Naive B cell (primary cell): ENCODE measurements at regions not wholly inside any gene's neighbourhood (a gene's known extent, or its start where the extent isn't known, plus 50 kb on each side); places are given as distances from the start of the nearest gene placed in this dataset.
"Not testable (repeated sequence)": the region's sequence is repeated elsewhere in the genome, so short reads cannot be mapped to it uniquely, and the experiment has no call there.

Experiments
- ATAC-seq, 2 donors: fragments of 150-1000 bp; cut with Tn5 transposase; 2 replicates each; pipeline ENCODE4 v1.10.0; 2021; ENCODE audit warnings: low read depth in 2 of 2, mild to moderate bottlenecking in 2 of 2, moderate library complexity in 2 of 2
- DNase-seq: peaks from one replicate; pipeline ENCODE4 v3.0.0; 2022
- H3K27ac Mint-ChIP-seq, 6 donors: one replicate each; pipeline ENCODE4 v1.8.0; 2020 to 2022; ENCODE audit warnings: mild to moderate bottlenecking in 6 of 6, mixed read lengths in 6 of 6, moderate library complexity in 5 of 6, inconsistent platforms in 2 of 6
- H3K27me3 Mint-ChIP-seq, 3 donors: one replicate each; pipeline ENCODE4 v1.8.0; 2021 to 2022; ENCODE audit warnings: mixed read lengths in 3 of 3, mild to moderate bottlenecking in 1 of 3
- H3K36me3 Mint-ChIP-seq, 2 donors: one replicate each; pipeline ENCODE4 v1.8.0; 2020 to 2022; ENCODE audit warnings: mixed read lengths in 2 of 2, inconsistent platforms in 1 of 2, mild to moderate bottlenecking in 1 of 2
- H3K4me1 Mint-ChIP-seq, 3 donors: one replicate each; pipeline ENCODE4 v1.8.0; 2020 to 2022; ENCODE audit warnings: mixed read lengths in 3 of 3, inconsistent platforms in 1 of 3, mild to moderate bottlenecking in 1 of 3, moderate library complexity in 1 of 3
- H3K4me3 Mint-ChIP-seq, 8 donors: one replicate each; pipeline ENCODE4 v1.8.0; 2020 to 2022; ENCODE audit warnings: mild to moderate bottlenecking in 8 of 8, mixed read lengths in 8 of 8, moderate library complexity in 8 of 8, inconsistent platforms in 2 of 8
- H3K9me3 Mint-ChIP-seq, 7 donors: one replicate each; pipeline ENCODE4 v1.8.0; 2020 to 2022; ENCODE audit warnings: mixed read lengths in 7 of 7, mild to moderate bottlenecking in 5 of 7, inconsistent platforms in 2 of 7, moderate library complexity in 1 of 7

DNA sequence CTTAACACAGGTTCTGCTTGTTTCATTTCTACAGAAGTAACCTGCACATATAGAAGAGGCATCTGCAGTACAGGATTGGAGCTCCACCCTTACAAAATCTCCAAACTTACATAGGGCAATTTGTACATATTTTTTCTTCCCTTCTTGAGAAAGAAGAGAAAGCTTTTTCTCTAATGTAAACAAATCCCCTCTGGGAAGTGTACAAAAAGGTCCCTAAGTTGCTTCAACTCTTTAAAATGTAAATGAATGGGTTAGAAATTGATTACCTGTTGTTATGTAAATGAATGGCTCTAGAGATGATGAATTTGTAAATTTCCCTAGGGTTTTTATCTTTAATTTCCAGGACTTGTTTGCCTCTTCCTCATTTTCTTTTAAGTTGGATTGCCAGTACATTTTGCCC lies 1183.7 kb downstream of the MRPL39 start:
- ATAC-seq (no peak), DNase-seq (no peak)
- peaks cover 0 to 9% (median 2%) of the 10 kb centered on the region in 7 donors for H3K9me3 Mint-ChIP-seq
- H3K27ac Mint-ChIP-seq: no peak overlapping the region
- H3K4me3 Mint-ChIP-seq: no peak overlapping the region
- no peaks in the 10 kb centered on the region for H3K27me3 Mint-ChIP-seq
- H3K36me3 Mint-ChIP-seq: peaks cover 2 to 7% of the 10 kb centered on the region in 2 donors
- H3K4me1 Mint-ChIP-seq: peaks cover 12 to 25% (median 14%) of the 10 kb centered on the region in 3 donors

DNA sequence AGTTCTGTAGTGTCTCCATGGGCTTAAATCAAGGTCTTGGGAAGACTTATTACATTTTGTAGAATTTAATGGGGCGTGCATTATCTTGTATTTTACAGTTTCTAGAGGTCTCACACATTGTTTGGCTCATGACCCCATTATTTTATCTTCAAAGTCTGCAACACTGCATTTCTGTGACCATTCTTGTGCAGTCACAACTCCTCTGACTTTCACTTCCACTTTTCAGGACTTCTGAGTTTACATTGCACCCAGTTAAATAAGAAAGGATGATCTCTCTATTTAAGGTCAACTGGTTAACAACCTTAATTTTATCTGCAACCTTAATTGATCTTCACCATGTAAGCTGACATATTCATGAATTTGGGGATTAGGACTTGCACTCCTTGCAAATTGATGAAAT lies 1186.6 kb downstream of the MRPL39 start:
- H3K4me3 Mint-ChIP-seq: no peak overlapping the region
- peak; percentile 72 to 81 for ATAC-seq
- peaks cover 0 to 9% (median 4%) of the 10 kb centered on the region in 7 donors for H3K9me3 Mint-ChIP-seq
- peaks cover 9 to 22% (median 14%) of the 10 kb centered on the region in 3 donors for H3K4me1 Mint-ChIP-seq
- DNase-seq: peak; percentile 10
- peaks cover 0 to 7% of the 10 kb centered on the region in 2 donors for H3K36me3 Mint-ChIP-seq
- H3K27me3 Mint-ChIP-seq: no peaks in the 10 kb centered on the region
- no peak overlapping the region for H3K27ac Mint-ChIP-seq

DNA sequence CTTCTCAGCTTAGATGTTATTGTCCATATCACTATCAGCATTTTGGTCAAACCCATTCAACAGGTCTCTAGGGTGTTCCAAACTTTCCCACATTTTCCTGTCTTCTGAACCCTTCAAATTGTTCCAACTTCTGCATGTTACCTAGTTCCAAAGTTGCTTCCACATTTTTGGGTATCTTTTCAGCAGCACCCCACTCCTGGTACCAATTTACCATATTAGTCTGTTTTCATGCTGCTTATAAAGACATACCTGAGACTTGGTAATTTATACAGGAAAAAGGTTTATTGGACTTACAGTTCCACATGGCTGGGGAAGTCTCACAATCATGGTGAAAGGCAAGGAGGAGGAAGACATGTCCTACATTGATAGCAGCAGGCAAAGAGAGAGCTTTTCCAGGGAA lies 1187.6 kb downstream of the MRPL39 start:
- not testable (repeated sequence) for H3K27me3 Mint-ChIP-seq, H3K9me3 Mint-ChIP-seq, H3K36me3 Mint-ChIP-seq, H3K4me3 Mint-ChIP-seq, ATAC-seq, DNase-seq
- H3K27ac Mint-ChIP-seq: peak overlapping the region in 1 of 6 donors; percentile 88
- peaks cover 5 to 17% (median 10%) of the 10 kb centered on the region in 3 donors for H3K4me1 Mint-ChIP-seq

DNA sequence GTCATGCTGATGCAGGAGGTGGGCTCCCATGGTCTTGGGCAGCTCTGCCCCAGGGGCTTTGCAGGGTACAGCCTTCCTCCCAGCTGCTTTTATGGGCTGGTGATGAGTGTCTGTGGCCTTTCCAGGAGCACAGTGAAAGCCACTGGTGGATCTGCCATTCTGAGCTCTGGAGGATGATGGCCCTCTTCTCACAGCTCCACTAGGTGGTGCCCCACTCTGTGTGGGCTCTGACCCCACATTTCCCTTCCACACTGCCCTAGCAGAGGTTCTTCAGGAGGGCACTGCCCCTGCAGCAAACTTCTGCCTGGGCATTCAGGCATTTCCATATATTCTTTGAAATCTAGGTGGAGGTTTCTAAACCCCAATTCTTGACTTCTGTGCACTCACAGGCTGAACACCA lies 1188.6 kb downstream of the MRPL39 start:
- ATAC-seq (no peak), DNase-seq (no peak)
- Mint-ChIP-seq H3K27ac (no peak overlapping the region), H3K9me3 (peaks cover 0 to 9% (median 4%) of the 10 kb centered on the region in 7 donors), H3K4me1 (peaks cover 5 to 16% (median 10%) of the 10 kb centered on the region in 3 donors), H3K36me3 (peaks cover 0 to 7% of the 10 kb centered on the region in 2 donors), H3K4me3 (no peak overlapping the region), H3K27me3 (peaks cover 0 to 3% (median 0%) of the 10 kb centered on the region in 3 donors)

DNA sequence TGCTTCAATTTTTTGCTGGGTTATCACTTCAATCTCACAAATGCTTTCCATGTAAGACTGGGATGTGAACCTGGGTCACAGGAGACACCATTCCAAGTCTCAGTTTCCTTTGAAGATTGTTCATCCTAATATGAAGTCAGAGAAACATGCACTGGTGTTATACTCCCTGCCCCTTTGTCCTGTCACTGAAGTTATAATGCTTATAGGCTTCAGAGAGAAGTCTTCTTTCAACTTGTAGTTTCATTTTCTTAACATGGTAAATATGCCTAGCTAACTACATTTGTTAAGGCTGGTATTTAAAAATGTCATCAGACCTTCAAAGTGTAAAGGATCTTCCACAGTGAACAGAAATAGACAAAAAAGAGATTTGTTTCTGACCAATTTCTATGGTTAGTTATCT lies 1195.9 kb downstream of the MRPL39 start:
- no peak for ATAC-seq
- Mint-ChIP-seq H3K4me1 (no peaks in the 10 kb centered on the region), H3K36me3 (no peaks in the 10 kb centered on the region), H3K27ac (no peak overlapping the region), H3K4me3 (no peak overlapping the region), H3K9me3 (no peaks in the 10 kb centered on the region), H3K27me3 (peaks cover 0 to 3% (median 0%) of the 10 kb centered on the region in 3 donors)
- no peak for DNase-seq

DNA sequence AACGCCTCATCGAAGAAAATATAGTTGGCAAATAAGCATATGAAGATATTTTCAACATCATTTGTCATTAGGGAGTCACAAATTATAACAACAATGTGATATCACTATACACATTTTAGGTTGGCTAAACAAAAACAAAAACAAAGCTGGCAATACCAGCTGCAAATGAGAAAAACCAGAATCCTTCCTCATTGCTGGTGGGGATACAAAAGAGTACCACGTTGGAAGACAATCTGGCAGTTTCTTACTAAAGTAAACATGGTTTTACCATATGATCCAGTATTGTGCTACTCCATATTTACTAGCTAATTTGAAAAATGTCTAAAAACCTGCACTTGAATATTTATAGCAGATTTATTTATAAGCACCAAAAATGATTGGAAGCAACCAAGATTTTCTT lies 1204.1 kb downstream of the MRPL39 start:
- ATAC-seq (no peak), DNase-seq (no peak)
- Mint-ChIP-seq H3K9me3 (no peaks in the 10 kb centered on the region), H3K4me1 (no peaks in the 10 kb centered on the region), H3K36me3 (no peaks in the 10 kb centered on the region), H3K27me3 (peaks cover 0 to 3% (median 0%) of the 10 kb centered on the region in 3 donors), H3K4me3 (no peak overlapping the region), H3K27ac (no peak overlapping the region)

DNA sequence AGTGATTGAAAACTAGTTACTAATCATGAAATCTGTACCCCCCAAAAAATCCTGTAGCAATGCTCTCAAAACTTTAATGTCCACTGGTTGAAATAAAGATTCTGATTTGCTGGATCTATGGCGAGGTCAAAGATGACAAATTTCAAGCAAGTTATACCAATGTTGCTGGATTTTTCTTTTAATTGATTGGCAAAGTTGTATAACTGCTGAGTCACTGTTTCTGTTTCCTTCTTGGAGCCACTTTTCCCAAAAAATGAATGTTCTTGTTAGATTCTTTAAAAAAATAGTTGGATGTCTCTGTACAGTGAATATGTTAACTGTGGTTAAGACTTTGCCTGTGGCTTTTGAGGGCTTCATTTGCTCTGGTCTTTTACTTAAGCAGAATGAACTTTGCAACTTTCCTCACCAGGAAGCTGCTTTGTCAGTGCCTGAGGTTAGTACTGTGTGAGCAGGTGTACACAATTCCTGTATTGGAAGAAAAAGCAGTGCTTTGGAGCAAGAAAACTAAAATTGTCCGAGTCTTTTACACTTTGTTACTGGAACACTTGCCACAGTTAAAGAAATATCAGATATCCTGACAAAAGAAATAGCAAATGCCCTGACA lies 1211.9 kb downstream of the MRPL39 start:
- no peak for DNase-seq
- H3K27me3 Mint-ChIP-seq: no peaks in the 10 kb centered on the region
- H3K4me3 Mint-ChIP-seq: no peak overlapping the region
- no peaks in the 10 kb centered on the region for H3K36me3 Mint-ChIP-seq
- peaks cover 0 to 2% (median 0%) of the 10 kb centered on the region in 7 donors for H3K9me3 Mint-ChIP-seq
- no peak for ATAC-seq
- no peak overlapping the region for H3K27ac Mint-ChIP-seq
- H3K4me1 Mint-ChIP-seq: no peaks in the 10 kb centered on the region

DNA sequence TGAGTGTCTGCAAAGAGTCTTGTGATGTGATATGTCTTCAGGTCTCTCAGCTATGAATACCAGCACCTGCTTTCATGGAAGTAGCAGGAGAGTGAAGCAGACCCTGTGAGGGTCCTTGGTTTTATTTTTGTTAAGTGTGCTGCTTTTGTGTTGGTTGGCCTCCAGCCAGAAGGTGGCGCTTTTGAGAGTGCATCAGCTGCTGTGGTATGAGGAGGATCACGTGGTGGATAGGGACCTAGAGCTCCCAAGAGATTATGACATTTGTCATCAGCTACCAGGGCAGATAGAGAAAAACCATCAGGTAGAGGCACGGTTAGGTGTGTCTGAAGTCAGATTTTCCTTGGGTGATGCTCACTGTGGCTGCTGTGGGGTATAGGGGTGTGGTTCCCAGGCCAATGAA lies 1232.1 kb downstream of the MRPL39 start:
- Mint-ChIP-seq H3K4me1 (no peaks in the 10 kb centered on the region), H3K4me3 (no peak overlapping the region), H3K36me3 (no peaks in the 10 kb centered on the region), H3K27ac (no peak overlapping the region), H3K9me3 (peaks cover 0 to 7% (median 0%) of the 10 kb centered on the region in 7 donors), H3K27me3 (no peaks in the 10 kb centered on the region)
- DNase-seq (peak; percentile 1), ATAC-seq (no peak)

DNA sequence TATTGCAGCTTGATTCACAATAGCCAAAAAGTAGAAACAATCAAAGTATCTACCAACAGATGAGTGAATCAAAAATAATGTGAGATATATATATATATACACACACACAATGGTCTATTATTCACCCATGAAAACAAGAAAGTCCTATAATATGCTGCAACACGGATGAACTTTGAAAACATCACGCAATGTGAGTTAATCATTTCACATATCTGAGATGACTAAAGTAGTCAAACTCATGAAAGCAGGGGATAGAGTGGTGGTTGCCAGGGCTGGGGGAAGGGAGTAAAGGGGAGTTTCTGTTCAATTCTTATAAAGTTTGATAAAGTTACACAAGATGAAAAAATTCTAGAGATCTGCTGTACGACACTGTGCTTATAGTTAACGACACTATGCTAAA lies 1234.8 kb downstream of the MRPL39 start:
- Mint-ChIP-seq H3K27ac (no peak overlapping the region), H3K27me3 (no peaks in the 10 kb centered on the region), H3K36me3 (no peaks in the 10 kb centered on the region), H3K4me3 (no peak overlapping the region), H3K9me3 (peaks cover 0 to 7% (median 0%) of the 10 kb centered on the region in 7 donors), H3K4me1 (no peaks in the 10 kb centered on the region)
- ATAC-seq: no peak
- DNase-seq: no peak

DNA sequence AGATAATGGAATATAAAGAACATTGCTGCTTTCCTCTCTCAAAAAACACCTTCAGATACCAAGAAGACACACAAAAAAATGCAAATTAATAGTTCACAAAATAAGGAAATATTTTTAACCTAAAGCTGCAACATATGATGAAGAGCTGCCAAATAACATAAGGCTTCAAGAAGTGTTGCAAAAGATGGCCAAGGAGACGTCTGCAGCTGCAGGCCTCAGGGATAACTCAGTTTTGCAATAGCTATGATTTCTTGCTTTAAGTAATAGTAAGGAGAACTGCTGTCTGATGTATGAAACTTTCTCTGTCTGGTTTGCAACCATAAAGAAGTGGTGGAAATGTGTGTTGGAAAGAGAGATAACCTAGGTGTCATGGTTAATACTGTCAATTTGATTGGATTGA lies 1237.5 kb downstream of the MRPL39 start:
- Mint-ChIP-seq H3K36me3 (no peaks in the 10 kb centered on the region), H3K4me1 (no peaks in the 10 kb centered on the region), H3K27me3 (no peaks in the 10 kb centered on the region), H3K27ac (no peak overlapping the region), H3K9me3 (peaks cover 0 to 5% (median 0%) of the 10 kb centered on the region in 7 donors), H3K4me3 (no peak overlapping the region)
- ATAC-seq: no peak
- DNase-seq: no peak

DNA sequence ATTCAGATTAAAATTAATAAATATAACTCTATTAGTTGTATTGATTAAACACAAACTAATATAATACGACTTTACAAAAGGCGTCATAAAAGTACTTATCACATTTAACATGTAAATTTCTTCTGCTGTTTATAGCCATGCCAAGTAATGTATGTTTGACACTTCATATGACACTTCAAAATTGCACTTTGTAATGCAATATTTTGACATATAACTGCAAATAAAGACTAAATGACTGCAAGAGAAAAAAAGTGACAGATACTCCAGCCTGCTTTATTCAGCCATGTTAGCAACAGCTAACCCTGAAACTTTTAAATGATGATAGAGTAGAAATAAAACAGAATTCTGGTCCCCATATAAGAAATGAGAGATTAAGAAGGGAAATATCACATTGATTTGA lies 1238.0 kb downstream of the MRPL39 start:
- DNase-seq: no peak
- H3K4me1 Mint-ChIP-seq: no peaks in the 10 kb centered on the region
- H3K4me3 Mint-ChIP-seq: no peak overlapping the region
- peaks cover 0 to under 1% (median 0%) of the 10 kb centered on the region in 7 donors for H3K9me3 Mint-ChIP-seq
- H3K36me3 Mint-ChIP-seq: no peaks in the 10 kb centered on the region
- ATAC-seq: no peak
- no peaks in the 10 kb centered on the region for H3K27me3 Mint-ChIP-seq
- H3K27ac Mint-ChIP-seq: no peak overlapping the region

DNA sequence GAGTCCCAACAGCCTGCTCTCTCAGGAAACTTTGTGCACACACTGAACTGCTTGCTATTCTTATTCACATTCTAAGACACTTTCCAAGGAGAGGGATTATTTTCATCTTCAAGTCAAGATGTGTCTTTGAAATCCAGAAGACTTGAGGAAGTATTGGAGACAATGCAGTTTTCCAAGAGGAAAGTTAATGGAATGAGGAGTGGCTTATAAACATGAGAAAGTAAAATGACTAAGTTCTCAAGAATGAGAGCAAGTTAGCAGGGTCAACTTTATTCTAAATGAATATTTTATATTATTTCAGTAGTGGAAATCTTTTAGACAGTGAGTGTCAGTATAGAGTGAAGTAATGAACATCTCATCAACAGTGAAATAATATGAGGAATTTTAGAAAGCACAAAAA lies 1239.3 kb downstream of the MRPL39 start:
- Mint-ChIP-seq H3K27me3 (peaks cover 0 to 5% (median 0%) of the 10 kb centered on the region in 3 donors), H3K4me3 (no peak overlapping the region), H3K9me3 (no peaks in the 10 kb centered on the region), H3K36me3 (no peaks in the 10 kb centered on the region), H3K27ac (no peak overlapping the region), H3K4me1 (no peaks in the 10 kb centered on the region)
- ATAC-seq (no peak), DNase-seq (no peak)

DNA sequence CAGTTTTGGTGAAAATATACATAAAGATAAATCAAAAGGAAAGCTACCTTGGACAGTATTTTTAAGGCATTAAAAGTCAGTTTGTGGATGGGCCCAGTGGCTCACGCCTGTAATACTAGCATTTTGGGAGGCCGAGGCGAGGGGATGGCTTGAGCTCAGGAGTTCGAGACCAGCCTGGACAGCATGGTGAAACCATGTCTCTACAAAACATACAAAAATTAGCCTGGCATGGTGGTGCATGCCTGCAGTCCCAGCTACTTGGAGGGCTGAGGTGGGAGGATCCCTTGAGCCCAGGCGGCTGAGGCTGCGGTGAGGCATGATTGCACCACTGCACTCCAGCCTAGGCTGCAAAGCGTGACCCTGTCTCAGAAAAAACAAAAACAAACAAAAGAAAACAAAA lies 1253.8 kb downstream of the MRPL39 start:
- H3K4me3 Mint-ChIP-seq: no peak overlapping the region

DNA sequence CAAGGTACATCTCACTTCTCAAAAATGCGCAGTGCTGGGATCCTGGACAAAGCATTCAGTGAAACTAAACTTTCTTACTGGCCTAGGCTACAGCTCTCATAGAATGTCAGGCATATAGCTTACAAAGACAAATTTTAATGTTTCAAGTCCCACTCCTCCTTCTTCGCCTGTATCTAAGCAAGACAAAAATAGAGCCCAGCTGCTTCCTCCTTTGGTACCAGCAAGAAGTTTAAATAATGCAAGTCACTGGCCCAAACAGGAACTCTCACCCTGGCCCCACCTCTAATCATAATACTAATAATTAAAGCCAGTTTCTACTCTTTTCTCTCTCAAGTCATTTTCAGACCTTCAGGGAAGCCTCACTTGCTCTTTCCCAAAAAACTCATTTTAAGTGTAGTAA lies 1267.9 kb downstream of the MRPL39 start:
- peak; percentile 34 to 41 for ATAC-seq
- Mint-ChIP-seq H3K4me1 (peaks cover 10 to 11% (median 11%) of the 10 kb centered on the region in 3 donors), H3K27me3 (no peaks in the 10 kb centered on the region), H3K36me3 (no peaks in the 10 kb centered on the region), H3K9me3 (peaks cover 0 to 8% (median 0%) of the 10 kb centered on the region in 7 donors), H3K27ac (no peak overlapping the region), H3K4me3 (peak overlapping the region in 2 of 8 donors; percentile 7 to 16)
- no peak for DNase-seq

More for the DNA sequence above, 1253.8 kb downstream of the MRPL39 start:
- ATAC-seq: no peak
- no peaks in the 10 kb centered on the region for H3K4me1 Mint-ChIP-seq
- peaks cover 0 to 3% (median 0%) of the 10 kb centered on the region in 3 donors for H3K27me3 Mint-ChIP-seq
- H3K9me3 Mint-ChIP-seq: no peaks in the 10 kb centered on the region
- no peak for DNase-seq
- H3K36me3 Mint-ChIP-seq: no peaks in the 10 kb centered on the region
- peak overlapping the region in 1 of 6 donors; percentile 41 for H3K27ac Mint-ChIP-seq
